GM12872 (cell line): ENCODE measurements at regions not wholly inside any gene's neighbourhood (a gene's known extent, or its start where the extent isn't known, plus 50 kb on each side); places are given as distances from the start of the nearest gene placed in this dataset.

Experiments
- CTCF ChIP-seq: IDR thresholded peaks from 3 replicates; pipeline ENCODE4 v1.5.1; 2011; ENCODE audit warnings: low read depth, mild to moderate bottlenecking, low read length, moderate library complexity; ENCODE audit not compliant: insufficient read depth

DNA sequence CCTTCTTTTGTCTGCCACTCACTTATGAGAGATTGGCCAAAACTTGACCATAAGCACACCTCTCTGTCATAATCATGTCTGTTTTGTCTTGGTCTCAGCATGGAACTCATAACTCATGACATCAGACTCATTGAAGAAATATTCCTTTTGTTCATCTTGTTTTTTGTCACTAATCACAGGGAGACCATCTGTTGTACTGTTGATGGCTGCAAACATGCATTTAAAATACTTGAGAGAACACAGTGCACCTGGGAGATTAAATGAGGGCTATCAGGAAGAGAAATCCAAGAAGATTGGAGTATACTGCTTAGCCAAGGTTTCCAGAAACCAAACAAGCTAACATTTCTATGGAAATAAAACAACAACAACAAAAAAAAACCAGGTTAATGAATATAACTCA, 689.7 kb downstream of the EPM2A start:
- no peak for TF ChIP-seq CTCF

GRCh38 chr6:145047891-145048290, 687.4 kb downstream of the EPM2A start:
- TF ChIP-seq CTCF, result no peak

GRCh38 chr6:145051661-145052060, 683.7 kb downstream of the EPM2A start:
- TF ChIP-seq CTCF, result no peak

GRCh38 chr6:145055567-145055966, 679.8 kb downstream of the EPM2A start:
- no peak for TF ChIP-seq CTCF

DNA sequence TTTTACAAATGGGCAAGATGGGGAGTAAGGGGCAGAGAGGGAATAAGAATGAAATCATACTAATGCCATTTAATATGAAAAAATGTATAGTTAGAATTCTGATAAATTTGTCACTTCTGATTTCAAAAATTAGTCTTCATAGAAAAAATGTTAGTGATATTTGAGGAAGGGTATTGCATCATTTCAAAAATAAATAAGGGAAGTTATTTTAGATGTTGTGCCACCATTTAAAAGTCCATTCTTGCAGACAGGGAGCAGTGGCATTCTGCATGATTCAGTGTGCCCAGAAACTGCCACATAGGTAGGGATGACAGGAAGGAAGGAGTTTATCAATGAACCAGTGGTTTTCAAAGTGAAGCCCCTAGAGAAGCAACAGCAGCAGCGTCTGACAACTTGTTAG, 674.6 kb downstream of the EPM2A start:
- TF ChIP-seq CTCF, result no peak

- no peak for TF ChIP-seq CTCF
Observed at GRCh38 chr6:145063091-145063490, 672.2 kb downstream of the EPM2A start.

DNA sequence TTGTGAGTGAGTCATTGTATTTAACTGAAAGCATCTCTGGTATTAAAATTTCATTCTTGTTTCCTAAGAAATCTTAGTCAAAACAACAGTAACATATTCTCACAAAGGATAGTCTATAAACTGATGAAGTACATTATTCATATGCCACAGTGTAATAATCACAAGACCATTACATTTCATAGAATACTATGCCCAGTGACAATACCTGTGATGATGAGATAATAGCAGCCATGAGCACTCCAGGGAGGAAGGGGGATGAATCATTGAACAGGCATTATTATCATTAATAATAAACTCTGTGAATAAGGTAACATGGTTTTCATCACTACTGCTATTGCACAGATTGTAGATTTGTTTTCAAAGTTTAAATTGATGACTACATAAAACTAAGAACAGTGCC, 667.9 kb downstream of the EPM2A start:
- TF ChIP-seq CTCF, result no peak

- no peak for TF ChIP-seq CTCF
Observed at GRCh38 chr6:145068577-145068976, 666.7 kb downstream of the EPM2A start.
